GM12878 (cell line): ENCODE measurements at regions not wholly inside any gene's neighbourhood (a gene's known extent, or its start where the extent isn't known, plus 50 kb on each side); places are given as distances from the start of the nearest gene placed in this dataset.

Experiments used
- CEBPB ChIP-seq, 2 experiments: fragments of 150-350 bp in 1 of 2; IDR thresholded peaks; 2 replicates each; pipeline ENCODE4 v1.6.1; 2012 to 2014; ENCODE audit warnings: low read depth in 2 of 2, low read length in 2 of 2, borderline replicate concordance in 1 of 2, inconsistent platforms in 1 of 2
- CTCF ChIP-seq, 3 experiments: IDR thresholded peaks in 2 of 3; conservative IDR thresholded peaks in 1 of 3; 2 replicates each; pipeline ENCODE4 v1.5.1; 2011; ENCODE audit warnings: low read depth in 3 of 3, low read length in 3 of 3, mild to moderate bottlenecking in 3 of 3, control low read depth in 2 of 3, moderate library complexity in 2 of 3, inconsistent platforms in 1 of 3, mixed read lengths in 1 of 3; ENCODE audit not compliant: control insufficient read depth in 2 of 3, insufficient read depth in 1 of 3; ENCODE audit errors: extremely low read depth in 1 of 3
- EGR1 ChIP-seq, 2 experiments: IDR thresholded peaks; 1 replicate in 1 of 2; 2 replicates in 1 of 2; pipeline ENCODE4 v1.6.1; 2011 to 2012; ENCODE audit warnings: low read depth in 2 of 2, low read length in 2 of 2, borderline replicate concordance in 1 of 2, mild to moderate bottlenecking in 1 of 2, moderate library complexity in 1 of 2
- EP300 ChIP-seq, 2 experiments: fragments of 150-350 bp in 1 of 2; IDR thresholded peaks; 2 replicates each; pipeline ENCODE4 v1.6.1; 2011 to 2012; ENCODE audit warnings: low read depth in 2 of 2, low read length in 2 of 2, borderline replicate concordance in 1 of 2, improper control_type of control experiment in 1 of 2, inconsistent platforms in 1 of 2; ENCODE audit not compliant: control insufficient read depth in 1 of 2
- EZH2 ChIP-seq: IDR thresholded peaks from 2 replicates; pipeline ENCODE4 v1.6.1; 2012; ENCODE audit warnings: low read depth, mild to moderate bottlenecking, control low read depth, inconsistent platforms, low read length, borderline replicate concordance; ENCODE audit not compliant: control insufficient read depth
- NBN ChIP-seq: fragments of 450-650 bp; IDR thresholded peaks from 2 replicates; pipeline ENCODE4 v1.6.1; 2016
- POLR2A ChIP-seq: IDR thresholded peaks from 2 replicates; pipeline ENCODE4 v1.6.1; 2011; ENCODE audit warnings: low read depth, mild to moderate bottlenecking, low read length
- REST ChIP-seq: IDR thresholded peaks from 2 replicates; pipeline ENCODE4 v1.6.1; 2012; ENCODE audit warnings: mild to moderate bottlenecking, low read depth, low read length
- SRF ChIP-seq, 2 experiments: IDR thresholded peaks; 2 replicates each; pipeline ENCODE4 v1.6.1; 2011; ENCODE audit warnings: low read depth in 2 of 2, low read length in 2 of 2, mild to moderate bottlenecking in 1 of 2, moderate library complexity in 1 of 2
- SUZ12 ChIP-seq: fragments of 200-600 bp; sonication (generic); IDR thresholded peaks from one replicate; pipeline ENCODE4 v1.6.1; 2018; ENCODE audit warnings: antibody characterized with exemption, mild to moderate bottlenecking; ENCODE audit not compliant: unreplicated experiment
- TAF1 ChIP-seq: IDR thresholded peaks from 2 replicates; pipeline ENCODE4 v1.6.1; 2011; ENCODE audit warnings: mild to moderate bottlenecking, low read depth, low read length, borderline replicate concordance
- ZNF24 ChIP-seq: fragments of 450-650 bp; IDR thresholded peaks from 2 replicates; pipeline ENCODE4 v1.6.1; 2017; ENCODE audit warnings: antibody characterized with exemption, mild to moderate bottlenecking

GRCh38 chr13:73224703-73225102, 165.9 kb downstream of the KLF5 start:
- no peak for TF ChIP-seq ZNF24
- TF ChIP-seq CEBPB (IDR thresholded peaks at IDR 0.05; ENCODE audit: borderline replicate concordance in 1 of 2, low read depth in 2 of 2, low read length in 2 of 2): no peak
- TF ChIP-seq EGR1 (IDR thresholded peaks at IDR 0.05; ENCODE audit: borderline replicate concordance in 1 of 2, low read depth in 2 of 2, low read length in 2 of 2): no peak
- no peak for TF ChIP-seq EP300 (IDR thresholded peaks at IDR 0.05; ENCODE audit: borderline replicate concordance in 1 of 2, control insufficient read depth in 1 of 2, low read depth in 2 of 2, low read length in 2 of 2)
- no peak for TF ChIP-seq TAF1
- TF ChIP-seq REST: no peak
- TF ChIP-seq CTCF (IDR thresholded peaks at IDR 0.05 in 2 of 3, conservative IDR thresholded peaks at IDR 0.05 in 1 of 3; ENCODE audit: control insufficient read depth in 2 of 3, extremely low read depth in 1 of 3, insufficient read depth in 1 of 3, low read depth in 3 of 3, low read length in 3 of 3): no peak
- no peak for TF ChIP-seq POLR2A
- no peak for TF ChIP-seq EZH2
- no peak for TF ChIP-seq NBN
- no peak for TF ChIP-seq SRF (IDR thresholded peaks at IDR 0.05; ENCODE audit: low read depth in 2 of 2, low read length in 2 of 2)
- no peak for TF ChIP-seq SUZ12
